ENCODE measurements at regions not wholly inside any gene's neighbourhood (a gene's known extent, or its start where the extent isn't known, plus 50 kb on each side); places are given as distances from the start of the nearest gene placed in this dataset.

GRCh38 chr18:41849632-41850031, 105.4 kb upstream of the PIK3C3 start:
- POLR2A ChIA-PET (ENCODE audit: low non-redundant PET) = no interaction called here
- CTCF ChIA-PET = no interaction called here
- TF ChIP-seq, protein P1, sequence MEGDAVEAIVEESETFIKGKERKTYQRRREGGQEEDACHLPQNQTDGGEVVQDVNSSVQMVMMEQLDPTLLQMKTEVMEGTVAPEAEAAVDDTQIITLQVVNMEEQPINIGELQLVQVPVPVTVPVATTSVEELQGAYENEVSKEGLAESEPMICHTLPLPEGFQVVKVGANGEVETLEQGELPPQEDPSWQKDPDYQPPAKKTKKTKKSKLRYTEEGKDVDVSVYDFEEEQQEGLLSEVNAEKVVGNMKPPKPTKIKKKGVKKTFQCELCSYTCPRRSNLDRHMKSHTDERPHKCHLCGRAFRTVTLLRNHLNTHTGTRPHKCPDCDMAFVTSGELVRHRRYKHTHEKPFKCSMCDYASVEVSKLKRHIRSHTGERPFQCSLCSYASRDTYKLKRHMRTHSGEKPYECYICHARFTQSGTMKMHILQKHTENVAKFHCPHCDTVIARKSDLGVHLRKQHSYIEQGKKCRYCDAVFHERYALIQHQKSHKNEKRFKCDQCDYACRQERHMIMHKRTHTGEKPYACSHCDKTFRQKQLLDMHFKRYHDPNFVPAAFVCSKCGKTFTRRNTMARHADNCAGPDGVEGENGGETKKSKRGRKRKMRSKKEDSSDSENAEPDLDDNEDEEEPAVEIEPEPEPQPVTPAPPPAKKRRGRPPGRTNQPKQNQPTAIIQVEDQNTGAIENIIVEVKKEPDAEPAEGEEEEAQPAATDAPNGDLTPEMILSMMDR (conservative IDR thresholded peaks at IDR 0.05; ENCODE audit: low read depth) = no peak
- no peak overlapping the region for H3K27ac ChIP-seq
- DNase-seq (ENCODE audit: low spot score) = no peak

DNA sequence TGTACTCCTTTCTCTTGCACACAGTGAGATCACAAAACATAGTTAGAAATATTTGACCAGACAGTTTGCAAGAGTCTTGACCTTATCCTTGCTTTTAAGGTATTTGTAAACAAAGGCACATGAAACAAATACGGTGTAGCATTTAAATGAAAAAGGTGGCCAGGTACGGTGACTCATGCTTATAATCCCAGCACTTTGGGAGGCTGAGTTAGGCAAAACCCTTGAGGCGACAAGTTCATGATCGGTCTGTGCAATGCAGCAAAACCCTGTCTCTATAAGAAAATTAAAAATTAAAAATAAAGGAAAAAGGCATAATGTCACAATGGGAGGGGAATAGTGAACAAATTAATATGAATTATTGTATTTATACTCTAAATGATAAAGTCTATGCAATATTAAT, 109.5 kb upstream of the PIK3C3 start:
- TF ChIP-seq, protein P1 (conservative IDR thresholded peaks at IDR 0.05; ENCODE audit: low read depth) = no peak
- ChIA-PET POLR2A (ENCODE audit: low non-redundant PET) (no interaction called here), CTCF (interaction anchor here (0.8 kb wide), 1 partner anchor 21 kb away, joined by 3 read pairs; no protein-coding TSS in a partner anchor)
- no peak for DNase-seq (ENCODE audit: low spot score)
- H3K27ac ChIP-seq = no peak overlapping the region

DNA sequence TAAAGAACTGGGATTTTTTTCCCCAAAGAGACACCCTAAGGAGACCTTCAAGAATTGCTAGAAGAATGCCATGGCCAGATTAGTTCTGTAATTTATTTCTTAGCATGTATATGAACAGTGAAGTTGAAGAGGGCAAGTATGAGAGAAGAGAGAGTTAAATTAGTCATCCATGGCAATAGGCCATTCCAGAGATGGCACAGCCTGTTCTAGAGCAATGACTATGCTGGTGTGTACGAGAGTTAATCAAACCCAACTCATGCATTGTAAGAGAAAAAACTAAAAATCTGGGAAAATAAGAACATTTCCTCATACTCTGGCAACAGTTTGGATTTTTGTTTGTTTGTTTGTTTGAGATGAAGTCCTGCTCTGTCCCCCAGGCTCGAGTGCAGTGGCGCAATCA, 112.1 kb upstream of the PIK3C3 start:
- H3K27ac ChIP-seq = no peak overlapping the region
- peak; percentile 3 for DNase-seq (ENCODE audit: low spot score)
- CTCF ChIA-PET = no interaction called here
- POLR2A ChIA-PET (ENCODE audit: low non-redundant PET) = no interaction called here
- TF ChIP-seq, protein P1 (conservative IDR thresholded peaks at IDR 0.05; ENCODE audit: low read depth) = no peak

GRCh38 chr18:41829647-41830516, 125.2 kb upstream of the PIK3C3 start:
- DNase-seq (ENCODE audit: low spot score) = no peak
- TF ChIP-seq, protein P1 (conservative IDR thresholded peaks at IDR 0.05; ENCODE audit: low read depth) = no peak
- ChIA-PET POLR2A (ENCODE audit: low non-redundant PET) (interaction anchor here (0.6 kb wide), 1 partner anchor 986 kb away, joined by 3 read pairs; no protein-coding TSS in a partner anchor), CTCF (no interaction called here)
- no peak overlapping the region for H3K27ac ChIP-seq

GRCh38 chr18:41828137-41828536, 126.9 kb upstream of the PIK3C3 start:
- H3K27ac ChIP-seq = no peak overlapping the region
- TF ChIP-seq, protein P1 (conservative IDR thresholded peaks at IDR 0.05; ENCODE audit: low read depth) = no peak
- ChIA-PET POLR2A (ENCODE audit: low non-redundant PET) (no interaction called here), CTCF (interaction anchor here (0.6 kb wide), 1 partner anchor 91 kb away, joined by 4 read pairs; no protein-coding TSS in a partner anchor)
- no peak for DNase-seq (ENCODE audit: low spot score)

DNA sequence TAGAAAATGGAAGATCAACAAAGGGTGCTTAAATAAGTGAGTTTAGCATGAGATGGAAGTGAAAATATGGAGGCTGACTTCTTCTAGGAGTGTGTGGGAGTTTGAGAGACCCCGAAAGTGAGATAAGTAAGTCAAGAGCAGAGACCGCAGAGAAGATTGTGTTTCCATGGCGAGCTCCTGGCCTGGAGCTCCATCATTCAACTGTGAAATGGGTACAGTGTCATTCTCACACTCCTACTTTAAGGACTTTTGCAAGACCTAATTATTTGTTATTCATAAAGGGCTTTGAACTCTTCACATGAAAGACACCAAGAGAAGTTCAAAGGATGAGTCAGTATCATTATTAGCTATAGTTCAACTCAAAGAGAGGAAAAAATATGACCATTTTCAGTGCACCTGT, 134.2 kb upstream of the PIK3C3 start:
- ChIA-PET CTCF (no interaction called here), POLR2A (ENCODE audit: low non-redundant PET) (no interaction called here)
- H3K27ac ChIP-seq = no peak overlapping the region
- TF ChIP-seq, protein P1 (conservative IDR thresholded peaks at IDR 0.05; ENCODE audit: low read depth) = no peak
- no peak for DNase-seq (ENCODE audit: low spot score)

Measured in RWPE1 (cell line).